ENCODE measurements at regions not wholly inside any gene's neighbourhood (a gene's known extent, or its start where the extent isn't known, plus 50 kb on each side); places are given as distances from the start of the nearest gene placed in this dataset.
"Not testable (repeated sequence)": the region's sequence is repeated elsewhere in the genome, so short reads cannot be mapped to it uniquely, and the experiment has no call there.

DNA sequence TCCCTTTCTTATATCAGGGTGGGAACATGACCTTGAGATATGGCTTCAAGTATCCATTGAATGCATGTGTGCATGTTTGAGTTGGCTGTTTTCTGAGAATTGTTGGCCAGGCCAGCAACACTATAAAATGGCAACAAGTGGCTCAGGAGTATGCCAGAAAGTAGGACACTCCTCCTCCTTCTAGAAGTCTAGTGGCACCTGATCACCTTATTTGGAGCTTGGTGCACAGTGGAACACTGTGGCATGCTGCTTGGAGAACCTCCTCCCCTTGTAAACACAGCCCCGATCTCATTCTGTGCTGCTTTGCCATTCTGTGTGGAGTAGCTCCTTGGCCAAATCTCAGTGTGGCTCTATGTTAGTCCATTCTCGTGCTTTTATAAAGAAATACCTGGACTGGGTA is 114.8 kb upstream of the NDN start:
- H3K27me3 Mint-ChIP-seq: no peaks in the 10 kb centered on the region
- H3K4me3 Mint-ChIP-seq: no peak overlapping the region
- no peaks in the 10 kb centered on the region for H3K9me3 ChIP-seq (ENCODE audit: control insufficient read depth in 1 of 2, low read length in 2 of 2)
- CTCF ChIA-PET (ENCODE audit: partially characterized antibody): no interaction called here
- intact Hi-C loops (cut with micrococcal nuclease): no loop called here
- no peaks in the 10 kb centered on the region for H3K4me1 Mint-ChIP-seq
- H3K27ac Mint-ChIP-seq: no peak overlapping the region
- no peaks in the 10 kb centered on the region for H3K27me3 ChIP-seq (ENCODE audit: insufficient read depth, low read length)
- no peak overlapping the region for H3K27ac ChIP-seq (ENCODE audit: low read depth, low read length)
- POLR2A ChIA-PET (ENCODE audit: partially characterized antibody): no interaction called here
- H3K4me3 ChIP-seq (ENCODE audit: low read length in 2 of 2): no peak overlapping the region
- H3K9me3 Mint-ChIP-seq: peaks cover 2 to 31% (median 14%) of the 10 kb centered on the region in 8 donors
- H3K4me1 ChIP-seq (ENCODE audit: insufficient read depth, low read length): no peaks in the 10 kb centered on the region
- H3K36me3 ChIP-seq (ENCODE audit: insufficient read depth, low read length): no peaks in the 10 kb centered on the region
- H3K36me3 Mint-ChIP-seq: no peaks in the 10 kb centered on the region
- no peak for DNase-seq

DNA sequence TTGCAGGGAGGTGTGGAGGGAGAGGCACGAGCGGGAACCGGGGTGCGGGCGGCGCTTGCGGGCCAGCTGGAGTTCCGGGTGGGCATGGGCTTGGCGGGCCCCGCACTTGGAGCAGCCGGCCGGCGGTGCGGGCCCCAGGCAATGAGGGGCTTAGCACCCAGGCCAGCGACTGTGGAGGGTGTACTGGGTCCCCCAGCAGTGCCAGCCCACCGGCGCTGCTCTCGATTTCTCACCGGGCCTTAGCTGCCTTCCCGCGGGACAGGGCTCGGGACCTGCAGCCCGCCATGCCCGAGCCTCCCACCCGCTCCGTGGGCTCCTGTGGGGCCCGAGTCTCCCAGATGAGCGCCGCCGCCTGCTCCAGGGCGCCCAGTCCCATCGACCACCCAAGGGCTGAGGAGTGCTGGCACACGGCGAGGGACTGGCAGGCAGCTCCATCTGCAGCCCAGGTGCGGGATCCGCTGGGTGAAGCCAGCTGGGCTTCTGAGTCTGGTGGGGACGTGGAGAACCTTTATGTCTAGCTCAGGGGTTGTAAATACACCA is 115.9 kb upstream of the NDN start:
- CTCF ChIA-PET (ENCODE audit: partially characterized antibody); H3K27ac ChIP-seq (ENCODE audit: low read depth, low read length); DNase-seq; H3K4me3 ChIP-seq (ENCODE audit: low read length in 2 of 2); H3K27me3 Mint-ChIP-seq; H3K36me3 ChIP-seq (ENCODE audit: insufficient read depth, low read length); H3K4me1 ChIP-seq (ENCODE audit: insufficient read depth, low read length); H3K4me3 Mint-ChIP-seq; intact Hi-C loops (cut with micrococcal nuclease); H3K4me1 Mint-ChIP-seq; POLR2A ChIA-PET (ENCODE audit: partially characterized antibody); H3K9me3 ChIP-seq (ENCODE audit: control insufficient read depth in 1 of 2, low read length in 2 of 2); H3K27ac Mint-ChIP-seq; H3K27me3 ChIP-seq (ENCODE audit: insufficient read depth, low read length); H3K36me3 Mint-ChIP-seq: not testable (repeated sequence)
- peaks cover 0 to 27% (median 14%) of the 10 kb centered on the region in 8 donors for H3K9me3 Mint-ChIP-seq

DNA sequence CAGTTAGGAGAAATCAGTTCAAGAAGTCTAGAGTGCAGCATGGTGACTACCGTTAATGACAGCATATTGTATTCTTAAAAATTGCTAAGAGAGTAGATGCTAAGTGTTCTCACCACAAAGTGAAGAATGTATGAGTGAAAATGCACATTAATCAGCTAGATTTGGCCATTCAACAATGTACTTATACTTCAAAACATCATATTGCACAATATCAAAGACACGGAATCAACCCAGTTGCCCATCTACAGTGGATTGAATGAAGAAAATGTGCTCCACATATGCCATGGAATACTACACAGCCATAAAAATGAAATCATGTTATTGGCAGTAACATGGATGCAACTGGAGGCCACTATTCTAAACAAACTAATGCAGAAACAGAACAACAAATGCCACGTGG is 119.9 kb upstream of the NDN start:
- Mint-ChIP-seq H3K36me3 (no peaks in the 10 kb centered on the region), H3K9me3 (peaks cover under 1 to 25% (median 15%) of the 10 kb centered on the region in 8 donors), H3K27ac (no peak overlapping the region), H3K27me3 (no peaks in the 10 kb centered on the region), H3K4me3 (no peak overlapping the region), H3K4me1 (no peaks in the 10 kb centered on the region)
- Histone ChIP-seq H3K27ac (ENCODE audit: low read depth, low read length) (no peak overlapping the region), H3K4me3 (ENCODE audit: low read length in 2 of 2) (no peak overlapping the region), H3K4me1 (ENCODE audit: insufficient read depth, low read length) (no peaks in the 10 kb centered on the region), H3K9me3 (ENCODE audit: control insufficient read depth in 1 of 2, low read length in 2 of 2) (no peaks in the 10 kb centered on the region), H3K27me3 (ENCODE audit: insufficient read depth, low read length) (no peaks in the 10 kb centered on the region), H3K36me3 (ENCODE audit: insufficient read depth, low read length) (no peaks in the 10 kb centered on the region)
- DNase-seq: no peak
- ChIA-PET CTCF (ENCODE audit: partially characterized antibody) (no interaction called here), POLR2A (ENCODE audit: partially characterized antibody) (no interaction called here)
- intact Hi-C loops (cut with micrococcal nuclease): no loop called here

DNA sequence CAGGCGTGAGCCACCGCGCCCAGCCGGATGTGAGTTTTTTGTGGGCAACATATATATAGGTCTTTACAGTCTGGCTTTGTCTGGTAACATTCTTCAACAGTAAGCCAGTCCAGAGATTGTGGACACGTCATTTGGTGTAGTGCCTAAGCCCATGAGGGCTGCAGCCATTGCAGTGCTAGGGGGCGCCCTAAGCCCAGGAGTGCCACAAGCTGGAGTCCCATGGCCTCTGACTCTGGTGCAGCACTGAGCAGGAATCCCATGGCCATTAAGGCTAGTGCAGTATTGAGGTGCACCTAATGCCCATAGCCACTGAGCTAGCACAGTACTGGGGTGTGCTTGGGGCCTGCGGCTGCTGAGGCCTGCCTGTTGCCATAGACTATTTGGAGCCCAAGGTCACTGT is 136.4 kb upstream of the NDN start:
- CTCF ChIA-PET (ENCODE audit: partially characterized antibody): no interaction called here
- POLR2A ChIA-PET (ENCODE audit: partially characterized antibody): no interaction called here
- Mint-ChIP-seq H3K4me3 (no peak overlapping the region), H3K9me3 (peaks cover 0 to 16% (median 6%) of the 10 kb centered on the region in 8 donors), H3K27me3 (no peaks in the 10 kb centered on the region), H3K36me3 (no peaks in the 10 kb centered on the region), H3K27ac (no peak overlapping the region), H3K4me1 (no peaks in the 10 kb centered on the region)
- H3K4me3 ChIP-seq (ENCODE audit: low read length in 2 of 2): no peak overlapping the region
- H3K27me3 ChIP-seq (ENCODE audit: insufficient read depth, low read length): no peaks in the 10 kb centered on the region
- H3K4me1 ChIP-seq (ENCODE audit: insufficient read depth, low read length): no peaks in the 10 kb centered on the region
- intact Hi-C loops (cut with micrococcal nuclease): no loop called here
- H3K27ac ChIP-seq (ENCODE audit: low read depth, low read length): no peak overlapping the region
- no peak for DNase-seq
- H3K36me3 ChIP-seq (ENCODE audit: insufficient read depth, low read length): no peaks in the 10 kb centered on the region
- H3K9me3 ChIP-seq (ENCODE audit: control insufficient read depth in 1 of 2, low read length in 2 of 2): no peaks in the 10 kb centered on the region

DNA sequence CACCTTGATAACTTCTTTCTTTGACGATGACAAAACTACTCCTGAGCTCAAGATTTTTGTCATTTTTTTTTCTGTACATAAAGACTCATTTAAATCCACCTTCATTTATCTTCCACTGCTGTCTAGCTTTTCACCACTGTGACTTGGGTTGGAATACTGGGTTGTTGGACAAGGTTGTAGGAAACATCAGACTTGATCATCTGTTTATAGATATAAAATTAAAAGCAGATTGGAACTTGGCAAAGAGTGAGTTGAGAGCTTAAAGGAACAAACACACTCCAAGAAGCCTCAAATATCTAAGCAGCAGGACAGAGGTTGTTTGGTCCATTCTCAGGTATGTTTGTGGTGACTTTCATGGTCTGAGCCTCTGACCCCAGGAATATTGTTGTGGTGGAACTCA is 141.7 kb upstream of the NDN start:
- no peak overlapping the region for H3K27ac Mint-ChIP-seq
- no peaks in the 10 kb centered on the region for H3K36me3 ChIP-seq (ENCODE audit: insufficient read depth, low read length)
- no peaks in the 10 kb centered on the region for H3K4me1 ChIP-seq (ENCODE audit: insufficient read depth, low read length)
- ChIA-PET CTCF (ENCODE audit: partially characterized antibody) (no interaction called here), POLR2A (ENCODE audit: partially characterized antibody) (no interaction called here)
- no peaks in the 10 kb centered on the region for H3K27me3 Mint-ChIP-seq
- no peaks in the 10 kb centered on the region for H3K36me3 Mint-ChIP-seq
- H3K4me3 Mint-ChIP-seq: no peak overlapping the region
- H3K9me3 Mint-ChIP-seq: peaks cover 2 to 21% (median 7%) of the 10 kb centered on the region in 8 donors
- H3K9me3 ChIP-seq (ENCODE audit: control insufficient read depth in 1 of 2, low read length in 2 of 2): no peaks in the 10 kb centered on the region
- intact Hi-C loops (cut with micrococcal nuclease): no loop called here
- H3K4me1 Mint-ChIP-seq: no peaks in the 10 kb centered on the region
- no peak overlapping the region for H3K4me3 ChIP-seq (ENCODE audit: low read length in 2 of 2)
- H3K27me3 ChIP-seq (ENCODE audit: insufficient read depth, low read length): no peaks in the 10 kb centered on the region
- no peak overlapping the region for H3K27ac ChIP-seq (ENCODE audit: low read depth, low read length)
- no peak for DNase-seq

DNA sequence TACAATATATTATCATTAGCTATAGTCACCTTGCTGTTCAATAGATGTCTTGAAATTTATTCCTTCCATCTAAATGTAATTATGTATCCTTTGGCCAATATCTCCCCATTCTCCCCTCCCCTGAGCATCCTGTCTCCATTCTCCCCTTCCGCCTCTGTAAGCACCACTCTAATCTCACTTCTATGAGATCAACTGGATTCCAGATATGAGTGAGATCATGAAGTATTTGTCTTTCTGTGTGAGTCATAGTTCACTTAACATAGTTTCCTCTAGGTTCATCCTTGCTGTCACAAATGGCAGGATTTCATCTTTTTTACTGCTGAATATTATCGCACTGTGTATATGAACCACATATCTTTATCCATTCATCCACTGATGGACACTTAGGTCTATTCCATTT is 148.8 kb upstream of the NDN start:
- H3K4me1 ChIP-seq (ENCODE audit: insufficient read depth, low read length): no peaks in the 10 kb centered on the region
- no peaks in the 10 kb centered on the region for H3K27me3 ChIP-seq (ENCODE audit: insufficient read depth, low read length)
- Mint-ChIP-seq H3K27ac (no peak overlapping the region), H3K4me3 (no peak overlapping the region), H3K9me3 (peaks cover 0 to 42% (median 13%) of the 10 kb centered on the region in 8 donors), H3K36me3 (no peaks in the 10 kb centered on the region), H3K27me3 (no peaks in the 10 kb centered on the region), H3K4me1 (no peaks in the 10 kb centered on the region)
- no peak for DNase-seq
- no peaks in the 10 kb centered on the region for H3K36me3 ChIP-seq (ENCODE audit: insufficient read depth, low read length)
- H3K27ac ChIP-seq (ENCODE audit: low read depth, low read length): no peak overlapping the region
- H3K9me3 ChIP-seq (ENCODE audit: control insufficient read depth in 1 of 2, low read length in 2 of 2): no peaks in the 10 kb centered on the region
- ChIA-PET CTCF (ENCODE audit: partially characterized antibody) (no interaction called here), POLR2A (ENCODE audit: partially characterized antibody) (no interaction called here)
- H3K4me3 ChIP-seq (ENCODE audit: low read length in 2 of 2): no peak overlapping the region
- intact Hi-C loops (cut with micrococcal nuclease): no loop called here

DNA sequence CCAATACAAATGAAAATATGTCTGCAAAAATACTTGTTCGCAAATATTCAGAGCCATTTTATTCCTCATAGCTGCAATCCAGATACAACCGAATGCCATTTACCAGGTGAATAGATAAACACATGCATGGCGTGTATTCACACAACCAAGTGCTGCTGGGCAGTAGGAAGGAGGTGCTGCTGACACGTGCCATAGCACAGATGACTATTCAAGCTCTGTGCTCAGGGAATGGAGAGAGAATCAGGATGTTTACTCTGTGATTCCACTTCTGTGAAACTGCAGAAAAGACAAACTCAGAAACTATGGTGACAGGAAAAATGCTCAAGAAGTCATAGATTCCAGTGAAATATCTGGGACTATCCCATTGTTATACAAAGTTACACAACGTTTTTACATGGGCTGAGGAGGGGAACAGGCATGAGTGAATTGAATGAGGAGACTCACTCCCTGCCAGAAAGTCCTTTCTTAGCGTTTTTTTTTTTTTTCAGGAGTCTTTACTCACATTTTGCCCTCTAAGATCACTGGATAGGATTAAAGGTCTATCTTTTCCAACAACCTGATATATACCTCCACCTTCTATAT is 152.9 kb upstream of the NDN start:
- CTCF ChIA-PET (ENCODE audit: partially characterized antibody): no interaction called here
- DNase-seq: no peak
- H3K4me1 ChIP-seq (ENCODE audit: insufficient read depth, low read length): no peaks in the 10 kb centered on the region
- H3K27me3 Mint-ChIP-seq: no peaks in the 10 kb centered on the region
- peaks cover 2 to 25% (median 14%) of the 10 kb centered on the region in 8 donors for H3K9me3 Mint-ChIP-seq
- no peak overlapping the region for H3K4me3 ChIP-seq (ENCODE audit: low read length in 2 of 2)
- H3K4me1 Mint-ChIP-seq: no peaks in the 10 kb centered on the region
- POLR2A ChIA-PET (ENCODE audit: partially characterized antibody): no interaction called here
- H3K27me3 ChIP-seq (ENCODE audit: insufficient read depth, low read length): no peaks in the 10 kb centered on the region
- H3K27ac ChIP-seq (ENCODE audit: low read depth, low read length): no peak overlapping the region
- intact Hi-C loops (cut with micrococcal nuclease): no loop called here
- H3K36me3 ChIP-seq (ENCODE audit: insufficient read depth, low read length): no peaks in the 10 kb centered on the region
- H3K36me3 Mint-ChIP-seq: no peaks in the 10 kb centered on the region
- no peaks in the 10 kb centered on the region for H3K9me3 ChIP-seq (ENCODE audit: control insufficient read depth in 1 of 2, low read length in 2 of 2)
- no peak overlapping the region for H3K27ac Mint-ChIP-seq
- no peak overlapping the region for H3K4me3 Mint-ChIP-seq

DNA sequence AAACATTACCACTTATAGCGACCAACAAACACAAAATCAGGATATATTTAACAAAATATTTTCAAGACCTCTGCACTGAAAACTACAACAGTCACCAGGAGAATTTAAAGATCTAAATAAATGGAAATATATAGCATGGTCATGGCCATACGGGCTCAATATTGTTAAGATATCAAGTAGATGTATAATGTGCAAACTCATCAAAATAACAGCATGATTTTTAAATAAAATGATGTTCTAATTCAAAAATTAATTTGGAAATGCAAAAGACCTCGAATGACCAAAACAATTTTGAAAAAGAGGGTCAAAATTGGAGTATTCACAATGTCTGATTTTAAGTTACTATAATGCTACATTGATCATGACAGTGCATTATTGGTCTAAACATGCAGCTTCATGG is 159.1 kb upstream of the NDN start:
- Histone ChIP-seq H3K9me3 (ENCODE audit: control insufficient read depth in 1 of 2, low read length in 2 of 2) (no peaks in the 10 kb centered on the region), H3K27me3 (ENCODE audit: insufficient read depth, low read length) (no peaks in the 10 kb centered on the region), H3K27ac (ENCODE audit: low read depth, low read length) (no peak overlapping the region), H3K36me3 (ENCODE audit: insufficient read depth, low read length) (no peaks in the 10 kb centered on the region), H3K4me3 (ENCODE audit: low read length in 2 of 2) (no peak overlapping the region), H3K4me1 (ENCODE audit: insufficient read depth, low read length) (no peaks in the 10 kb centered on the region)
- H3K9me3 Mint-ChIP-seq: peaks cover 2 to 20% (median 5%) of the 10 kb centered on the region in 8 donors
- no peaks in the 10 kb centered on the region for H3K36me3 Mint-ChIP-seq
- intact Hi-C loops (cut with micrococcal nuclease): no loop called here
- ChIA-PET POLR2A (ENCODE audit: partially characterized antibody) (no interaction called here), CTCF (ENCODE audit: partially characterized antibody) (no interaction called here)
- no peaks in the 10 kb centered on the region for H3K27me3 Mint-ChIP-seq
- H3K4me1 Mint-ChIP-seq: no peaks in the 10 kb centered on the region
- DNase-seq: no peak
- no peak overlapping the region for H3K4me3 Mint-ChIP-seq
- H3K27ac Mint-ChIP-seq: no peak overlapping the region

All from CD4-positive, alpha-beta memory T cell (primary cell).